GM18867 (cell line): ENCODE measurements at regions not wholly inside any gene's neighbourhood (a gene's known extent, or its start where the extent isn't known, plus 50 kb on each side); places are given as distances from the start of the nearest gene placed in this dataset.
"Not testable (repeated sequence)": the region's sequence is repeated elsewhere in the genome, so short reads cannot be mapped to it uniquely, and the experiment has no call there.

Source experiments
- ATAC-seq: cut with Tn5 transposase; IDR thresholded peaks from one replicate; pipeline ENCODE4 v1.9.1; 2021; ENCODE audit warnings: mild to moderate bottlenecking, moderate library complexity; ENCODE audit not compliant: unreplicated experiment

GRCh38 chr10:63003816-63004453 is 129.2 kb upstream of the NRBF2 start:
- ATAC-seq = no peak

DNA sequence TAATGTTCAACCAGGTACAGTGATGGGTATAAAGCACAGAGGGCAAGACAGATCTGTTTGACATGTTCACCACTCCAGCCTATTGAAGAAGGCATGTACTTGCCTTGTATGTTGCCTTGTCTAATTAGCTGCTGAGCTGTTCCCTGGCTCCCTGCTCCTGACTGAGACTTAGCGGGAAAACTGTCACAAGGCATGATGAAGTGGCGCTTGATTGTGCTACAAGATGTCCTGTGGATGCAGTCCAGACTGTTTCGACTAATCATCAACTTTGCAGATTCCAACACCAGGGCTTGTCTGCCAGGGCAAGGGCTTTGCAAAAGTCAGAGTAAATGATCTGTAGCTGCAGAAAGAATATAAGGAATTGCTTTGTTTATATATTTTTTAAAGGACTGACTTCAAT is 136.2 kb upstream of the NRBF2 start:
- no peak for ATAC-seq

DNA sequence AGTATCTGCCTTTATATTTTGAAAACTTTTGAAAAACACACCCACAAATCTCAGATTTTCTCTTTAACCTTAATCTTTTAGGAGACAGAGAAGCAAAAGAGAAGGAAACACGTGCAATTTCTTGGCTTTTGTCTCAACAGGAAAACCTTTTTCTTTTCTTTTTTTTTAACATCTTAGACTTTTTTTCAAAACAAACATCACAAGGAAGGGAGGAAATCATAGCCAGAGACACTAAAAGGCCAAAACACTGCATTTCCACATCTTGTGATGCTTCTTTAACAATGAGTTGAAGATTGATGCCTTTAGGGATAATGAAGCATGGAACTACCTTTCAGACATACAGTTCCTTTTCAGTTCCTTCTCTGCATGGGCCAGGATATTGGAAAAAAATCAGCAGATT is 136.6 kb upstream of the NRBF2 start:
- ATAC-seq = no peak

DNA sequence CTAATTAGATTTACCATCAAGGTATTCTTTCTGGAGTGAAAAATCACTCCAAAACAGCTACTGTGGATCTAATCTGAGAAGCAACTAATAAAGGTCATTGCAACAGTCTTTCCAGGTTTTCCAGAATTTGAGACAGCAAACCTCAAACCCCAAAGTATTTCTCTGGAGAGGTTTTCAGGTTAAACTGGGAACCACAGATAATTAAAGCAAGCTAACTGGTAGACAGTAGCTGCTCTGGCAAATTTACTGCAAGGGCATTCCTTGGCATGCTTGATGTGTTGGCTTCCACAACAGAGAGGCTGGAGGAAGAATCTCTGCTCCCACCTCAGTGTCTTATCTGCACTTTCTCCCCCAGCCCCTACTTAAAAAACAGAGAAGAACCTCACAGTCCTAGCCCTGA is 140.0 kb upstream of the NRBF2 start:
- no peak for ATAC-seq

GRCh38 chr10:62992145-62992721 is 140.9 kb upstream of the NRBF2 start:
- peak; percentile 75 for ATAC-seq

DNA sequence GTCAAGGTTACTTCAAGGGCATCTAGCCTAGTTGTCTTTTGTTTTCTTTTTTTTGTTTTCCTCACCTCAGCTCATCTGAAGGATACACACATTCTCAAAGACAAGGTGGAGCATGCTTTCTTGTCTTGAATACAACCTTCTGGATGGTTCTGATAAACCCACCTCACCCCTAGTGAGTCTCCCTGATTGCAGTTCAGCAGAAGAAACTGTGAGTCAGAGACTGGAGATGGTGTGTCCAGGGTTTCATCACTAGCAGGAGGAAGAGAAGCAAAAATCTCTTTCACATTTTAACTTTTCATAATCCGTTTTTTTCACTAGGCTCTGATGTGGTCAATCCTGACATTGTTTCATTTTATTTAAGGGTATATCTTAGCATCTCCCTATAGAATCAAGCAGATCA is 143.0 kb upstream of the NRBF2 start:
- ATAC-seq = no peak

DNA sequence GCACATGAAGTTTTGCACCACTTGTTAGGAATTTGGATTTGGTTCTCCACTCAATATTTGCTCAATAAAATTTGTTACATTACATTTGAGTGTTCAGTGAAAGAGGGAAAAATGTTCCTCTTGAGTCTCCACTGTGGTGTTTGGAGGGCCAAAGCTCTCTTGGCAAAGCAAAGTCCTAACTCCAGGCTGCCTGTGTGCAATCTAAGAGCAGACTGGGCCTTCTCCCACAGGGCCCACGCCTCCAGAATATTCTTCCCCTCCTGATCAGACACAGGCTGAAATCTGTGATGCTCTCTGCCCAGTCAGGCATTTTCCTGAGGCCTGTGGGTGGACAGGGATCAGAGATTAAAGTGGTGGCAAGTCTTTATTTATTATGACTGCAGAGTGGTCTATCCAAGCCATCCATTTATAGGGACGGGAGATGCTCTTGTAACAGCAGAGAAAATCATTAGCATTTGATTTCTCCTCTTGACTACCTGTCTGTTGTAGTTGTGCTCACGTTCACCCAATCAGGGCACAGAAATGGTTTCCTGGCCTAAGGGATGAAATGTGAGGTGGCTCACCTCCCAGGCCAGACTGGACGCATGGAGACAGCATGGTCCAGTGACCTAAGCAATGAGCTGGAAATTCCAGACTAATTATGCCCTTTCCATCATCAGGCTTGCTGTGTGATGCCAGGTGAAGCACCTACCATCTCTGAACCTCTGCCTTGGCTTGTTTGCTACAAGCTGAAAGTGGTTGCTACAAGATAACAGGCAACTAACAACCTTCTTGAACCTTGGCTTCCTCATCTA is 147.1 kb upstream of the NRBF2 start:
- ATAC-seq = no peak

DNA sequence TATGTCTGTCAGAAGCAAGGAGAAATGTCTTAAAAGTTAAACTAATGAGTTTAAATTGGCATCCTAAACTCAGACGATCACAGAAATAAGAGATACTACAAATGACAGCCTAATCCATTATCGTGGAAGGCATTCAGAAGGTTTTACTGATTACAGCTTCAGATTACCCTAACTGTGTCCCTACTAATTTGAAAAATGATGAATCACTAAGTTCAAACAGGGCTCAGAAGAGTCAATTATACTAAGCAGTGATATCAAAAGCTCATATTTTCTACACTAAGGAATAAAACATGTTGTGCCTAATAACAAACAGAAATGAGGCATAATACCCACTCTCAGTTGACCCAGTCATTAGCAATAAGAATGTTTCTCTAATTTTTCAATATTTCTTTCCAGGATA is 152.0 kb upstream of the NRBF2 start:
- ATAC-seq = no peak

DNA sequence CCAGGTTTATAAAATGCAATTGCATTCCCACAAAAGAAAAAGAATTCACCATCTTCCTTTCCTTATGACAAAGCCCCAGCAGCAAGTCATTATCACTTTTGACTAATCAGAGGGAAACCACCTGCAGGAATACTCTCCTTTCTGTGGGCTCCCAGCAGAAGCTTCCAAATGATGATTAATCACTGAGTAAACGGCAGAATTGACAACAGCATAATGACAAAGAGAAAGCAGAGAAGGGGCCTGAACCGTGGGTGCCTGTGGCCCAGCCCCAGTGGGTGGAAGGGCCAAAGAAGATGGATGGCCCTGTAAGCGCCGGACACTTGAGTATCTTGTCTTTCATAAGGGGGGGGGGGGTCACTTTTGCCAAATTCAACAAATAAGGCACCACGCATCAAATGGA is 152.4 kb upstream of the NRBF2 start:
- no peak for ATAC-seq

DNA sequence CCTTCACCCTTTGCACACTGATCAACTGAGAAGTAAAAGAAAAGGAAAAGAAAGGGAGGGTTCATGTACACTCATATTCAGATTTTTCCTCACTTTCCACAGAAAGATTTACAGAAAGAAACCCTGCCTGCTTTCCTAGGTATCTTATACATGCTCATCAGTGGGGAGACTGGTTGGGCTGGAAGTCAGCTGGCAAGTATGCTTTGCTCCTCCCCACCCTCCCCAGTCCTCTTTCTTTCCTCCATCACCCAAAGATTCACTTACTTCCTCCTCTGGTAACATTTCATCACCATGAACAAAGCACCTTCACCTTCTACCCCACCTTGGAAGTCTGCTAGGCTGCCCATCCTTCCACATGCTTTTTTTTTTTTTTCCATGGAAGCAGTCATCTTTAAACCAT is 153.2 kb upstream of the NRBF2 start:
- no peak for ATAC-seq

- no peak for ATAC-seq
These were observed 154.6 kb upstream of the NRBF2 start for GRCh38 chr10:62978482-62978881.

DNA sequence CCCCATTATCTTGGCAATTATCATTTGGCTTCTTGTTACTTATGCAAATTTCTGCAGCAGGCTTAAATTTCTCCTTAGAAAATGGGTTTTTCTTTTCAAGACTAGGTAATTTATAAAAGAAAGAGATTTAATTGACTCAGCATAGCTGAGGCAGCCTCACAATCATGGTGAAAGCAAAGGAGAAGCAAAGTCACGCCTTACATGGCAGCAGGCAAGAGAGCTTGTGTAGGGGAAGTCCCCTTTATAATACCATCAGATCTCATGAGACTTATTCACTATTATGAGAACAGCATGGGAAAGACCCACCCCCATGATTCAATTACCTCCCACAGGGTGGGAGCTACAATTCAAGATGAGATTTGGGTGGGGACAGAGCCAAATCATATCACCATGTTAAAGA is 158.3 kb upstream of the NRBF2 start:
- not testable (repeated sequence) for ATAC-seq

- ATAC-seq = no peak
These were observed 155.9 kb upstream of the EGR2 start for GRCh38 chr10:62972103-62972502.

GRCh38 chr10:62964026-62964425 is 147.9 kb upstream of the EGR2 start:
- ATAC-seq = no peak

- no peak for ATAC-seq
These were observed 145.9 kb upstream of the EGR2 start for GRCh38 chr10:62961951-62962523.

GRCh38 chr10:62960416-62960815 is 144.2 kb upstream of the EGR2 start:
- no peak for ATAC-seq

- ATAC-seq = no peak
These were observed 143.4 kb upstream of the EGR2 start for GRCh38 chr10:62959553-62959952.

DNA sequence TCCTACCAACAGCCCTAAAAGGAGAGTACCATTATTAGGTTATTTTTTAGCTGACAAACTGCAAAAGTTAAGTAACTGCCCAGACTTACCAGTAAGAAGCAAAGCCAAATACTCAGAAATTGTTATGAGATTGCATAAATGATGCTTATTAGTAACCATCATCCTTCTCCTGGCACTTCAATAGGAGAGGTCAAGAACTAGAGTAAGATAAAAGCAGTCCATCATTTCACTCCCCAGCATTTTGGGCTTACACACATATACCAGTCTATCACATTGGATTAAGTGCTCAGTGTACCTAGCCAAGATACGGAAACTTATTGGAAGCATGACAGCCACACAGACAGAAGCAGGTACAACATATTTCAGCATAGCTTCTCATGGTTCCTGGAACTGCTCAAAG is 142.8 kb upstream of the EGR2 start:
- no peak for ATAC-seq

DNA sequence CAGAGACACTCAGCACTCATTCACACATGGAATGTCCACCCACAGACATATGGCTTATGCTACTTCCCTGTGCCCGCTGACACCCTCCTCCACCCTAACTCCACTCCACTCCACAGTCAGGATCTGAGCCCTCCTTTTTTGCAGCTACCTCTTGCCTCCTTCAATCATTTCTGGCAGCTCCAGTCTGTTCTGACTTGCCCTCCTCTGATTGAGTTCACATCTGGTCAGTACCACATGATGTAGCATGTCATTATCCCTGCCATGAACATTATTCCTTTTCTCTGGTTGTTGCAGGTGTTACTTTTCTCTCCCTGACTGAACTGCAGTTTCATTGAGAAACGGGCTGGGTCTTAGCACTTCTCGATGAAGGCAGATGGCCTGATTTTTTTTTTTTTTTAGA is 130.1 kb upstream of the EGR2 start:
- ATAC-seq = no peak

DNA sequence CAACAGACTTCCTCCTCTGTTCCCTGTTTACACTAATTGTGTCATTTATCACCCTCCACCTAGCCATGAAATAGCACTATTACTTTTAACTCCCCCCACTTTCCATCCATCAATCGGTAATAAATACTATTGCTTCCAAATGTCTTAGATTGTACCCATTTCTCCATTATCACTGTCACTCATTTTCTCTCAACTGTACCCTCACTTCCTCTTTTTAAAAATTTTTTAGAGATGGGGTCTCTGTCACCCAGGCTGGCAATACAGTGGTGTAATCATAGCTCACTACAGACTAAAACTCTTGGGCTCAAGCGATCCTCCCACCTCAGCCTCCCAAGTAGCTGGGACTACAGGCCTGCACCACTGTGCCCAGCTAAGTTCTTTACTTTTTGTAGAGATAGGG is 123.5 kb upstream of the EGR2 start:
- ATAC-seq = no peak

DNA sequence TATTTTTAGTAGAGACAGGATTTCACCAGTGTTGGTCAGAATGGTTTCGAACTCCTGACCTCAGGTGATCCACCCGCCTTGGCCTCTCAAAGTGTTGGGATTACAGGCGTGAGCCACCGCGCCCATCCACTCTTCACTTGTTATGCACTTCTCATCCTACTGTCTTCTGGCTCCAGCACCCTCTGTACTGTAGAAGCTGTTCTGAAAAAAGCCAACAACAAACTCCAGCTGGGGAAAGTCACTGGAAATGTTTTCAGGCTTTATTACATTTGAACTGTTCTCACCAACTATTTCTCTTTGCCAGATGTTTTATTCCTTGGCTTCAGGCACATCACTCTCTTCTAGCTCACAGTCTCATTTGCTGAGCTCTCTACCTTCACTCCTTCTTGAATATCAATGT is 122.5 kb upstream of the EGR2 start:
- no peak for ATAC-seq

GRCh38 chr10:62937674-62938073 is 121.5 kb upstream of the EGR2 start:
- ATAC-seq = no peak
